ENCODE measurements at regions not wholly inside any gene's neighbourhood (a gene's known extent, or its start where the extent isn't known, plus 50 kb on each side); places are given as distances from the start of the nearest gene placed in this dataset.

DNA sequence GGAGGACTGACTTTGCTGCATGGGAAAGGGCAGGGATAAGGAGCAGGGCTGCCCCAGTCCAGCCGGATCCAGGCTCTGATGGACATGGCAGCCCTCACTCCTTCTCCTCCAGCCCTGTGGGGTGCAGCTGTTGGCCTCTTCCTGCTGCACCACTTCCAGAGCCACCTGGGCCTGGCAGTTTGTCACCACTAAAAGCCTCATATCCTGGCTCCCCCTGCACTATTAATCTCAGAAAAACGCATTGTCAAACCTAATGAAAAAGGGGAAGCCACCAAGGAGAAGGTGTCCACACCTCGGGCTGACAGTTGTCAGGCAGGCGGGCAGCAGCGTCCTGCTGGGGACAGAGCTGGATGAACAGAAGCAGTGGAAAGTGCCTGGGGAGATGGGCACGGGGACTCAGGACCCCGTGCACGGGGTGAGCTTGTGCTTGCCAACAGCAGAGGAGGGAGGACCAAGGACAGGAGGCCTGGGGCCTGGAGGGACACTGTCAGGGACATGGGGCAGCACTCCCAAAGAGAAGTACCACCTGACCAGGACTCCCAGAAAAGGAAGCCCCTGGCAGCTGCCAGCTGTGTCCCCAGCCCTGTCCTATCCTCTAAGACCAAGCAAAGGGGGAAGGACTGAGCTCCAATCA, 151.1 kb upstream of the TSHZ3 start:
- WGBS, 2 donors = 86 to 92% methylated on average over 8 of the region's 8 CpGs

DNA sequence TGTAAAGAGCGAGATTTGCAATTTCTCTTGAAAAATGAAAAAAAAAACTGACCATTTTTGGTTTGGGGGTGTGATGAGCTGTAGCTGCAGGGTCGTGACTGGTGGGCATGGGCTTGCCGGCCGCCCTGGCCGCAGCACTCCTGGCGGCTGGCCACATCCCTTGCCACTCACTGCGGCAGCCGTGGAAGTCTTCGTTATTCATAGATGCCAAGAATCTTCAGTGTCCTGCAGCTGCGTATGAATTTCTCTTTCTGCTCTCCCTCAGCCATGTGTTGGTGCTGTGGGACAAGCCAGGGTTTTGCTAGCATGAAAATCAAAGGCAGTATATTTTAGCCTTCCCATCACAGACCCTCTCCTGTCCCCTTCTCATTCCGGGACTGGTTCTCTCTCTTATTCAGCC, 151.7 kb upstream of the TSHZ3 start:
- H3K4me1 ChIP-seq = no peaks in the 10 kb centered on the region
- H3K27ac ChIP-seq = no peak overlapping the region
- intact Hi-C loops (cut with DNase I; ENCODE audit: low total_unique reads) = no loop called here

More for the DNA sequence above, 151.1 kb upstream of the TSHZ3 start:
- Histone ChIP-seq H3K36me3 (ENCODE audit: low read depth, missing control alignments) (no peaks in the 10 kb centered on the region), H3K27ac (no peak overlapping the region), H3K4me3 (no peak overlapping the region), H3K4me1 (no peaks in the 10 kb centered on the region), H3K9me3 (no peaks in the 10 kb centered on the region), H3K27me3 (no peaks in the 10 kb centered on the region)
- intact Hi-C loops (cut with DNase I; ENCODE audit: low total_unique reads) = no loop called here
- no peak for DNase-seq
- TF ChIP-seq POLR2A (IDR thresholded peaks at IDR 0.05) = no peak
- TF ChIP-seq, protein P1, sequence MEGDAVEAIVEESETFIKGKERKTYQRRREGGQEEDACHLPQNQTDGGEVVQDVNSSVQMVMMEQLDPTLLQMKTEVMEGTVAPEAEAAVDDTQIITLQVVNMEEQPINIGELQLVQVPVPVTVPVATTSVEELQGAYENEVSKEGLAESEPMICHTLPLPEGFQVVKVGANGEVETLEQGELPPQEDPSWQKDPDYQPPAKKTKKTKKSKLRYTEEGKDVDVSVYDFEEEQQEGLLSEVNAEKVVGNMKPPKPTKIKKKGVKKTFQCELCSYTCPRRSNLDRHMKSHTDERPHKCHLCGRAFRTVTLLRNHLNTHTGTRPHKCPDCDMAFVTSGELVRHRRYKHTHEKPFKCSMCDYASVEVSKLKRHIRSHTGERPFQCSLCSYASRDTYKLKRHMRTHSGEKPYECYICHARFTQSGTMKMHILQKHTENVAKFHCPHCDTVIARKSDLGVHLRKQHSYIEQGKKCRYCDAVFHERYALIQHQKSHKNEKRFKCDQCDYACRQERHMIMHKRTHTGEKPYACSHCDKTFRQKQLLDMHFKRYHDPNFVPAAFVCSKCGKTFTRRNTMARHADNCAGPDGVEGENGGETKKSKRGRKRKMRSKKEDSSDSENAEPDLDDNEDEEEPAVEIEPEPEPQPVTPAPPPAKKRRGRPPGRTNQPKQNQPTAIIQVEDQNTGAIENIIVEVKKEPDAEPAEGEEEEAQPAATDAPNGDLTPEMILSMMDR (IDR thresholded peaks at IDR 0.05) = no peak

DNA sequence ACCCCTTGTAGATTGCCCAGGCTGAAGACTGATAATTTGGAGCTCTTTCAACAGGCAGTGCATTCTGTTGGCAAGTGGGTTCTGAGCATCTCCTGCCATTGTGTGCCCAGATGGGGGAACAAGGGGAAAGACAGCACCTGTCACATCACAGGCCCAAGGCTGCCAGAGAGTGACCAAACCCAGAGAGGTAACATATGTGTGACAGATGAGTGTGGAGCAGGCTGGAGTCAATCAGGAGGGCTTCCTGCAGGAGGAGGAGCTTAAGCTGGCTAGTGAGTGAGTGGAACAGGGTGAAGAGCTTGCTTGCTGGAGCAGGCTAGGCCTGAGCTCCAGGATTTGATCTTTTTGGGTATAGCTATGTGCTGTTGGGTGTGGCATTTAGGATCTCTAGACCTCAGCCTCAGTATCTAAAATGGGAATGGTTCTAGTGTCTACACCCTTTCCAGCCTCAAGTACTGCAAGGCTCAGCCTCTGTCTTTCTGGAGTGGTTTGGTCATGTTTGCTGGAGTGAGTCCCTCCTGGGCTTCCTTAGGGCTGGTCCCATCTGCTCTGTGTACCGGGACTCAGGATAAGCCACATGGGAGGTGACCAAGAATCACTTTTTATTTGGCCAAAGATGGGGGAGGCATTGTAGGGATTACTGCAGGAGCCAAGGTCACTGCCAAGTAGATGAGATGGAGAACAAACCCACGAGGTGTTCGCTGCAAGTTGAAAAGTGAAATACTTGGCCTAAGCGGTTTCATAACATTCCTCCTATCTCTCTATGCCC, 152.4 kb upstream of the TSHZ3 start:
- Histone ChIP-seq H3K36me3 (ENCODE audit: low read depth, missing control alignments) (no peaks in the 10 kb centered on the region), H3K27ac (no peak overlapping the region), H3K27me3 (no peaks in the 10 kb centered on the region), H3K4me1 (no peaks in the 10 kb centered on the region), H3K4me3 (no peak overlapping the region), H3K9me3 (no peaks in the 10 kb centered on the region)
- no peak for DNase-seq
- intact Hi-C loops (cut with DNase I; ENCODE audit: low total_unique reads) = no loop called here
- 73 to 84% methylated on average over 4 of the region's 4 CpGs for WGBS, 2 donors
- TF ChIP-seq, protein P1 (IDR thresholded peaks at IDR 0.05) = no peak
- no peak for TF ChIP-seq POLR2A (IDR thresholded peaks at IDR 0.05)

More for the DNA sequence above, 151.7 kb upstream of the TSHZ3 start:
- no peaks in the 10 kb centered on the region for H3K27me3 ChIP-seq
- TF ChIP-seq, protein P1 (IDR thresholded peaks at IDR 0.05) = no peak
- TF ChIP-seq POLR2A (IDR thresholded peaks at IDR 0.05) = no peak
- 67 to 87% methylated on average over 11 of the region's 11 CpGs for WGBS, 2 donors
- no peak overlapping the region for H3K4me3 ChIP-seq
- no peaks in the 10 kb centered on the region for H3K36me3 ChIP-seq (ENCODE audit: low read depth, missing control alignments)
- no peaks in the 10 kb centered on the region for H3K9me3 ChIP-seq
- no peak for DNase-seq

DNA sequence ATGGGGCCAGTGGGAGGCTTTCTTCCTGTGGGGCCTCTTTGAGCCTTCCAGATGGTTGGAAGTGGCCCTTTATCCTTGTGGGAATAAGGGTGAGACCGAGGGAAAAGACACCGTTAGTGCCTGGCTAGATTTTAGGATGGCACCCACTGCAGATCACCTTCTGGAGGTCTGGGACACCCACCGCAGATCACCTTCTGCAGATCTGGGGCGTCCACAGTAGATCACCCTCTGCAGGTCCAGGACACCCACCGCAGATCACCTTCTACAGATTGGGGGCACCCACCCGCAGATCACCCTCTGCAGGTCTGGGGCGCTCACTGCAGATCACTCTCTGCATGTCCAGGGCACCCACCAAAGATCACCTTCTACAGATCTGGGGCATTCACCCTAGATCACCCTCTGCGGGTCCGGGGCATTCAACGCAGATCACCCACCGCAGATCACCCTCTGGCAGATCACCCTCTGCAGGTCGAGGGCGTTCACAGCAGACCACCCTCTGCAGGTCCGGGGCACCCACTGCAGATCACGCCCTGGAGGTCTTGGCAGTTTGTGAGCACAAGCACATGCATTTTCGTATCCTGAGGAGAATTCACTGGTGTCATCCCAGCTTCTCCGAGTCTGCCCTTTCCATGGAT, 153.4 kb upstream of the TSHZ3 start:
- no peak for TF ChIP-seq POLR2A (IDR thresholded peaks at IDR 0.05)
- TF ChIP-seq, protein P1 (IDR thresholded peaks at IDR 0.05) = no peak
- Histone ChIP-seq H3K4me1 (no peaks in the 10 kb centered on the region), H3K27ac (no peak overlapping the region), H3K4me3 (no peak overlapping the region), H3K27me3 (no peaks in the 10 kb centered on the region), H3K9me3 (no peaks in the 10 kb centered on the region), H3K36me3 (ENCODE audit: low read depth, missing control alignments) (no peaks in the 10 kb centered on the region)
- no peak for DNase-seq
- intact Hi-C loops (cut with DNase I; ENCODE audit: low total_unique reads) = no loop called here
- 80 to 93% methylated on average over 14 to 16 of the region's 17 CpGs for WGBS, 2 donors
